K562 (cell line): ENCODE measurements at regions not wholly inside any gene's neighbourhood (a gene's known extent, or its start where the extent isn't known, plus 50 kb on each side); places are given as distances from the start of the nearest gene placed in this dataset.

Experiments used
- ATAC-seq: fragments of 200-7000 bp; cut with Tn5 transposase; 3 replicates; pipeline ENCODE4 v1.9.1; 2020; ENCODE audit warnings: moderate library complexity
- BruUV-seq: library from RNA; stranded (reverse); fragments of 400-500 nt; replicated peaks from 2 replicates; lab custom pipeline; 2021; lab: Mats Ljungman, UMichigan
- CTCF ChIA-PET: fragments of 300-600 bp; formaldehyde crosslinking; extraction: SDS; loops from one replicate; lab custom pipeline; 2021; ENCODE audit warnings: low intra/inter-chr PET ratio; lab: Yijun Ruan, JAX
- POLR2A ChIA-PET: fragments of 300-600, 350-650 bp; sonication (Branson Sonifier 250); formaldehyde crosslinking; extraction: SDS; loops from one replicate; lab custom pipeline; 2021; ENCODE audit warnings: antibody characterized with exemption, inconsistent platforms; lab: Yijun Ruan, JAX
- DNase-seq, 4 experiments: peaks; one replicate each; pipeline versions ENCODE4 v3.0.0 to v3.0.0-alpha.2; 2011 to 2018; ENCODE audit warnings: low spot score in 3 of 4, mixed read lengths in 3 of 4; ENCODE audit errors: extremely low read depth in 1 of 4
- FAIRE-seq: peaks from 2 replicates; lab custom pipeline; 2011; peaks lifted over from hg19 to GRCh38; lab: Jason Lieb, UNC
- H2AFZ ChIP-seq: 2 replicates; pipeline ENCODE4 v1.6.0; 2011; ENCODE audit warnings: low read depth, low read length, control low read depth, inconsistent platforms
- H3K27ac ChIP-seq: fragments of 200-600 bp; 3 replicates; pipeline ENCODE4 v1.8.0; 2011; ENCODE audit warnings: low read depth, mild to moderate bottlenecking, control low read depth, inconsistent platforms, low read length, moderate library complexity, mixed read lengths; ENCODE audit errors: extremely low read depth
- H3K27me3 ChIP-seq, 2 experiments: fragments of 300-600 bp in 1 of 2; 2 replicates in 1 of 2; 3 replicates in 1 of 2; pipeline versions ENCODE4 v1.6.0 to v1.8.0; 2011; ENCODE audit warnings: inconsistent platforms in 2 of 2, low read length in 2 of 2, mild to moderate bottlenecking in 1 of 2, mixed read lengths in 1 of 2, moderate library complexity in 1 of 2; ENCODE audit not compliant: control insufficient read depth in 2 of 2, insufficient read depth in 2 of 2
- H3K36me3 ChIP-seq: fragments of 300-600 bp; 3 replicates; pipeline ENCODE4 v1.8.0; 2011; ENCODE audit warnings: mild to moderate bottlenecking, low read length, inconsistent platforms; ENCODE audit not compliant: control insufficient read depth, insufficient read depth
- H3K4me1 ChIP-seq, 2 experiments: fragments of 200-600 bp in 1 of 2; replicated peaks in 1 of 2; 2 replicates in 1 of 2; 3 replicates in 1 of 2; pipeline versions ENCODE4 v1.5.1 to v1.8.0; 2011; ENCODE audit warnings: inconsistent platforms in 2 of 2, low read length in 2 of 2, mild to moderate bottlenecking in 1 of 2, mixed read lengths in 1 of 2, moderate library complexity in 1 of 2; ENCODE audit not compliant: control insufficient read depth in 2 of 2, insufficient read depth in 2 of 2
- H3K4me2 ChIP-seq: 2 replicates; pipeline ENCODE4 v1.6.1; 2011; ENCODE audit warnings: low read length, control low read depth, inconsistent platforms, mixed read lengths; ENCODE audit not compliant: insufficient read depth
- H3K4me3 ChIP-seq: fragments of 200-600 bp; sonication (generic), shearing (Covaris generic); 2 replicates; pipeline ENCODE4 v1.5.1; 2016; ENCODE audit warnings: control low read depth, inconsistent platforms
- H3K79me2 ChIP-seq: fragments of 200-600 bp; 3 replicates; pipeline ENCODE4 v1.8.0; 2011; ENCODE audit warnings: low read length, inconsistent platforms; ENCODE audit not compliant: control insufficient read depth, insufficient read depth
- H3K9ac ChIP-seq, 2 experiments: 2 replicates each; pipeline versions ENCODE4 v1.6.0 to v1.6.1; 2011; ENCODE audit warnings: low read depth in 2 of 2, low read length in 2 of 2, control low read depth in 1 of 2, inconsistent platforms in 1 of 2, mild to moderate bottlenecking in 1 of 2, mixed read lengths in 1 of 2; ENCODE audit not compliant: insufficient read depth in 1 of 2
- H3K9me1 ChIP-seq: one replicate; pipeline ENCODE4 v1.6.0; 2011; ENCODE audit warnings: inconsistent platforms, mild to moderate bottlenecking, low read length, moderate library complexity; ENCODE audit not compliant: control insufficient read depth, insufficient read depth
- H3K9me3 ChIP-seq: replicated peaks from 2 replicates; pipeline ENCODE4 v1.5.1; 2011; ENCODE audit warnings: low read depth, low read length, inconsistent platforms; ENCODE audit not compliant: control insufficient read depth, insufficient read depth
- H4K20me1 ChIP-seq: replicated peaks from 2 replicates; pipeline ENCODE4 v1.6.1; 2011; ENCODE audit warnings: low read length, inconsistent platforms, mixed read lengths; ENCODE audit not compliant: control insufficient read depth, insufficient read depth
- CBX2 ChIP-seq: fragments of 200-600 bp; sonication (generic); IDR thresholded peaks from one replicate; pipeline ENCODE4 v1.6.1; 2012; ENCODE audit warnings: mild to moderate bottlenecking, low read length, inconsistent platforms; ENCODE audit not compliant: insufficient read depth, poor library complexity, severe bottlenecking
- EZH2 ChIP-seq: IDR thresholded peaks from 2 replicates; pipeline ENCODE4 v1.6.1; 2012; ENCODE audit warnings: low read depth, mild to moderate bottlenecking, inconsistent platforms, low read length, borderline replicate concordance
- FOSL1 ChIP-seq: fragments of 200-800 bp; sonication (Bioruptor generic); conservative IDR thresholded peaks from 2 replicates; pipeline ENCODE4 v1.6.1; 2016; ENCODE audit warnings: missing genetic modification characterization, missing compliant biosample characterization
- GTF2B ChIP-seq: IDR thresholded peaks from 2 replicates; pipeline ENCODE4 v1.6.1; 2011; ENCODE audit not compliant: insufficient read length; ENCODE audit errors: extremely low read depth
- KLF10 ChIP-seq: fragments of 250-450 bp; sonication (Bioruptor Pico); IDR thresholded peaks from 2 replicates; pipeline ENCODE4 v1.6.1; 2021; ENCODE audit warnings: matching md5 sums
- LEF1 ChIP-seq: fragments of 450-650 bp; IDR thresholded peaks from 2 replicates; pipeline ENCODE4 v1.6.1; 2016; ENCODE audit warnings: mild to moderate bottlenecking
- MCM3 ChIP-seq: fragments of 450-650 bp; IDR thresholded peaks from 2 replicates; pipeline ENCODE4 v1.6.1; 2016
- RHOXF2B ChIP-seq: fragments of 250-450 bp; sonication (Bioruptor Pico); conservative IDR thresholded peaks from 2 replicates; pipeline ENCODE4 v1.5.1; 2021
- TEAD1 ChIP-seq, 2 experiments: fragments of 450-650 bp in 1 of 2; sonication (generic) in 1 of 2; formaldehyde crosslinking; IDR thresholded peaks; 2 replicates each; pipeline versions ENCODE4 v1.4.0 to v1.8.0; 2020 to 2022; ENCODE audit warnings: mild to moderate bottlenecking in 2 of 2, missing genetic modification reagents in 1 of 2
- ZBTB11 ChIP-seq, 3 experiments: fragments of 200-800 bp in 1 of 3; fragments of 250-450 bp in 1 of 3; fragments of 450-650 bp in 1 of 3; sonication (Bioruptor Pico) in 1 of 3; sonication (Bioruptor generic) in 1 of 3; formaldehyde crosslinking in 1 of 3; IDR thresholded peaks; 2 replicates each; pipeline versions ENCODE4 v1.6.1 to v1.8.0; 2016 to 2022; ENCODE audit warnings: mild to moderate bottlenecking in 2 of 3, missing genetic modification characterization in 2 of 3, missing compliant biosample characterization in 1 of 3, moderate library complexity in 1 of 3
- ZHX1 ChIP-seq: fragments of 150-350 bp; conservative IDR thresholded peaks from 2 replicates; pipeline ENCODE4 v1.6.1; 2014; ENCODE audit warnings: low read length
- ZNF146 ChIP-seq: IDR thresholded peaks from one replicate; pipeline ENCODE4 v1.6.1; 2018; ENCODE audit warnings: missing compliant biosample characterization; ENCODE audit not compliant: unreplicated experiment
- ZNF165 ChIP-seq: fragments of 250-450 bp; sonication (Bioruptor Pico); IDR thresholded peaks from 2 replicates; pipeline ENCODE4 v1.4.0; 2020; ENCODE audit warnings: borderline replicate concordance
- ZNF23 ChIP-seq: fragments of 250-450 bp; sonication (Bioruptor Pico); IDR thresholded peaks from 2 replicates; pipeline ENCODE4 v1.4.0; 2020; ENCODE audit warnings: mild to moderate bottlenecking
- ZNF408 ChIP-seq: fragments of 250-450 bp; sonication (Bioruptor Pico); IDR thresholded peaks from 2 replicates; pipeline ENCODE4 v1.4.0; 2020; ENCODE audit warnings: low read depth, mild to moderate bottlenecking, moderate library complexity
- ZNF830 ChIP-seq: fragments of 250-450 bp; sonication (Bioruptor Pico); IDR thresholded peaks from 2 replicates; pipeline ENCODE4 v1.5.0; 2021; ENCODE audit warnings: mild to moderate bottlenecking
- WGBS: fragments of 100-300 bp; shearing (Covaris generic); methylation state at CpG from one replicate; pipeline ENCODE4 v1.1.6; 2016; ENCODE audit warnings: low coverage, mixed read lengths; ENCODE audit not compliant: insufficient coverage; ENCODE audit errors: missing lambda C conversion rate; 5-methylcytosine and 5-hydroxymethylcytosine counted together
- in situ Hi-C: fragments of 300-500 bp; cut with MboI; formaldehyde crosslinking; loops from 4 replicates; pipeline ENCODE4 v1.15.0; 2018; ENCODE audit warnings: inconsistent platforms, mixed read lengths
- intact Hi-C: fragments of 100-400 bp; cut with micrococcal nuclease; formaldehyde crosslinking; loops from 2 replicates; pipeline ENCODE4 v1.14.2; 2022

- TF ChIP-seq ZHX1 = no peak
- no peak for TF ChIP-seq ZNF830
- no peak for TF ChIP-seq GTF2B
- no peak for TF ChIP-seq ZNF146
- TF ChIP-seq ZNF165 (CRISPR knock-in tag) = no peak
- TF ChIP-seq ZNF408 (CRISPR knock-in tag) = no peak
- TF ChIP-seq ZNF23 = no peak
- no peak for TF ChIP-seq EZH2
Measured at GRCh38 chr10:10489805-10490571, 527.7 kb upstream of the CELF2 start (continued).

GRCh38 chr10:10490581-10490980 is 527.1 kb upstream of the CELF2 start:
- POLR2A ChIA-PET = no interaction called here
- TF ChIP-seq RHOXF2B (no peak), KLF10 (CRISPR knock-in tag) (no peak), MCM3 (no peak), ZBTB11 (CRISPR knock-in tag; IDR thresholded peaks at IDR 0.05) (no peak), LEF1 (no peak), TEAD1 (CRISPR knock-in tag; IDR thresholded peaks at IDR 0.05) (no peak), FOSL1 (tag) (no peak), CBX2 (no peak)

More at GRCh38 chr10:10490581-10490980, 527.1 kb upstream of the CELF2 start:
- ATAC-seq (no peak), FAIRE-seq (no peak), DNase-seq (no peak)
- no peaks in the 10 kb centered on the region for H3K9me3 ChIP-seq
- no peak overlapping the region for H3K27ac ChIP-seq
- H3K4me2 ChIP-seq = no peak overlapping the region
- H3K9me1 ChIP-seq = no peaks in the 10 kb centered on the region
- in situ Hi-C loops (no loop called here), intact Hi-C loops (no loop called here)
- no peak overlapping the region for H3K4me3 ChIP-seq
- H4K20me1 ChIP-seq = no peaks in the 10 kb centered on the region
- no peaks in the 10 kb centered on the region for H3K27me3 ChIP-seq
- H3K9ac ChIP-seq = no peak overlapping the region
- no peaks in the 10 kb centered on the region for H3K4me1 ChIP-seq
- CTCF ChIA-PET = no interaction called here
- H2AFZ ChIP-seq = no peak overlapping the region
- H3K79me2 ChIP-seq = no peaks in the 10 kb centered on the region
- no peaks in the 10 kb centered on the region for H3K36me3 ChIP-seq
- BruUV-seq = no TSS peak
- WGBS = 9% methylated on average over 1 of the region's 1 CpG
